Nephron (organoid): ENCODE measurements at regions not wholly inside any gene's neighbourhood (a gene's known extent, or its start where the extent isn't known, plus 50 kb on each side); places are given as distances from the start of the nearest gene placed in this dataset.

Experiments
- H3K27ac Mint-ChIP-seq, 3 experiments: 2 replicates each; pipeline ENCODE4 v1.8.0; 2020; ENCODE audit warnings: mixed read lengths in 3 of 3, mild to moderate bottlenecking in 2 of 3, moderate library complexity in 1 of 3
- H3K27me3 Mint-ChIP-seq: 2 replicates; pipeline ENCODE4 v1.8.0; 2021; ENCODE audit warnings: low read depth, mild to moderate bottlenecking, moderate library complexity, mixed read lengths
- H3K36me3 Mint-ChIP-seq: 2 replicates; pipeline ENCODE4 v1.8.0; 2020; ENCODE audit warnings: low read depth, mixed read lengths
- H3K4me1 Mint-ChIP-seq: 2 replicates; pipeline ENCODE4 v1.8.0; 2020; ENCODE audit warnings: mixed read lengths
- H3K4me3 Mint-ChIP-seq, 3 experiments: 2 replicates each; pipeline ENCODE4 v1.8.0; 2020; ENCODE audit warnings: mild to moderate bottlenecking in 3 of 3, mixed read lengths in 3 of 3, moderate library complexity in 2 of 3
- H3K9me3 Mint-ChIP-seq: 2 replicates; pipeline ENCODE4 v1.8.0; 2020; ENCODE audit warnings: mixed read lengths
- CTCF ChIP-seq, 3 experiments: fragments of 200-600 bp; sonication (generic); IDR thresholded peaks; one replicate each; pipeline ENCODE4 v1.5.0; 2021; ENCODE audit warnings: antibody characterized with exemption in 3 of 3; ENCODE audit not compliant: unreplicated experiment in 3 of 3

- Mint-ChIP-seq H3K36me3 (no peaks in the 10 kb centered on the region), H3K4me3 (no peak overlapping the region), H3K4me1 (peaks cover 28% of the 10 kb centered on the region), H3K27ac (no peak overlapping the region), H3K9me3 (peaks cover 5% of the 10 kb centered on the region), H3K27me3 (no peaks in the 10 kb centered on the region)
- no peak for TF ChIP-seq CTCF (IDR thresholded peaks at IDR 0.05; ENCODE audit: unreplicated experiment in 3 of 3)
These were observed 90.4 kb downstream of the TMEM100 start for GRCh38 chr17:55632236-55632635.

GRCh38 chr17:55629995-55630394, 92.7 kb downstream of the TMEM100 start:
- Mint-ChIP-seq H3K36me3 (no peaks in the 10 kb centered on the region), H3K27ac (no peak overlapping the region), H3K4me3 (no peak overlapping the region), H3K27me3 (no peaks in the 10 kb centered on the region), H3K4me1 (peaks cover 15% of the 10 kb centered on the region), H3K9me3 (peaks cover 10% of the 10 kb centered on the region)
- TF ChIP-seq CTCF (IDR thresholded peaks at IDR 0.05; ENCODE audit: unreplicated experiment in 3 of 3) = no peak

GRCh38 chr17:55625521-55625920, 97.1 kb downstream of the TMEM100 start:
- H3K27me3 Mint-ChIP-seq = no peaks in the 10 kb centered on the region
- H3K9me3 Mint-ChIP-seq = peaks cover 12% of the 10 kb centered on the region
- no peaks in the 10 kb centered on the region for H3K36me3 Mint-ChIP-seq
- H3K4me3 Mint-ChIP-seq = no peak overlapping the region
- H3K4me1 Mint-ChIP-seq = peaks cover 7% of the 10 kb centered on the region
- no peak for TF ChIP-seq CTCF (IDR thresholded peaks at IDR 0.05; ENCODE audit: unreplicated experiment in 3 of 3)
- H3K27ac Mint-ChIP-seq = peak overlapping the region; percentile 30 to 72 (median 38)

- Mint-ChIP-seq H3K27me3 (no peaks in the 10 kb centered on the region), H3K4me3 (no peak overlapping the region), H3K27ac (peak overlapping the region; percentile 30 to 72 (median 38)), H3K9me3 (peaks cover 11% of the 10 kb centered on the region), H3K4me1 (peaks cover 7% of the 10 kb centered on the region), H3K36me3 (no peaks in the 10 kb centered on the region)
- no peak for TF ChIP-seq CTCF (IDR thresholded peaks at IDR 0.05; ENCODE audit: unreplicated experiment in 3 of 3)
These were observed 97.8 kb downstream of the TMEM100 start for GRCh38 chr17:55624772-55625433.

- Mint-ChIP-seq H3K9me3 (peaks cover 6% of the 10 kb centered on the region), H3K27ac (no peak overlapping the region), H3K4me3 (no peak overlapping the region), H3K27me3 (peaks cover 6% of the 10 kb centered on the region), H3K4me1 (peaks cover 7% of the 10 kb centered on the region), H3K36me3 (no peaks in the 10 kb centered on the region)
- no peak for TF ChIP-seq CTCF (IDR thresholded peaks at IDR 0.05; ENCODE audit: unreplicated experiment in 3 of 3)
These were observed 100.1 kb downstream of the TMEM100 start for GRCh38 chr17:55622547-55622946.

GRCh38 chr17:55620945-55621344, 101.7 kb downstream of the TMEM100 start:
- Mint-ChIP-seq H3K9me3 (peaks cover 3% of the 10 kb centered on the region), H3K4me1 (peaks cover 7% of the 10 kb centered on the region), H3K27me3 (peaks cover 6% of the 10 kb centered on the region), H3K4me3 (no peak overlapping the region), H3K36me3 (no peaks in the 10 kb centered on the region), H3K27ac (no peak overlapping the region)
- TF ChIP-seq CTCF (IDR thresholded peaks at IDR 0.05; ENCODE audit: unreplicated experiment in 3 of 3) = no peak
